RWPE2 (cell line): ENCODE measurements at regions not wholly inside any gene's neighbourhood (a gene's known extent, or its start where the extent isn't known, plus 50 kb on each side); places are given as distances from the start of the nearest gene placed in this dataset.
A peak's percentile ranks its signal among the peaks of the same experiment; 100 is the strongest.

Source experiments
- ATAC-seq: fragments of 200-7000 bp; cut with Tn5 transposase; 3 replicates; pipeline ENCODE4 v1.9.1; 2021; ENCODE audit warnings: low read depth
- DNase-seq: peaks from one replicate; pipeline ENCODE4 v3.0.0-alpha.2; 2020; ENCODE audit warnings: low spot score
- H3K27ac ChIP-seq: fragments of 450-650 bp; 2 replicates; pipeline ENCODE4 v1.5.1; 2017; ENCODE audit warnings: mild to moderate bottlenecking; ENCODE audit not compliant: poor library complexity, severe bottlenecking
- H3K27me3 ChIP-seq: fragments of 250-450 bp; sonication (Bioruptor Pico); 2 replicates; pipeline ENCODE4 v1.5.1; 2021; ENCODE audit warnings: mild to moderate bottlenecking, moderate library complexity; ENCODE audit not compliant: insufficient read depth, poor library complexity, severe bottlenecking
- H3K36me3 ChIP-seq: fragments of 250-450 bp; sonication (Bioruptor Pico); 2 replicates; pipeline ENCODE4 v1.5.1; 2020; ENCODE audit warnings: low read depth, mild to moderate bottlenecking, moderate library complexity
- H3K4me1 ChIP-seq: fragments of 250-450 bp; sonication (Bioruptor Pico); 2 replicates; pipeline ENCODE4 v1.5.1; 2021; ENCODE audit warnings: mild to moderate bottlenecking, moderate library complexity; ENCODE audit not compliant: insufficient read depth, poor library complexity, severe bottlenecking
- H3K4me3 ChIP-seq: fragments of 250-450 bp; sonication (Bioruptor Pico); 2 replicates; pipeline ENCODE4 v1.5.1; 2021; ENCODE audit warnings: mild to moderate bottlenecking, moderate library complexity; ENCODE audit not compliant: severe bottlenecking
- H3K9me3 ChIP-seq: fragments of 250-450 bp; sonication (Bioruptor Pico); 2 replicates; pipeline ENCODE4 v1.5.1; 2021; ENCODE audit warnings: mild to moderate bottlenecking, moderate library complexity; ENCODE audit not compliant: severe bottlenecking
- CTCF ChIP-seq: fragments of 450-650 bp; IDR thresholded peaks from one replicate; pipeline ENCODE4 v1.5.1; 2017; ENCODE audit warnings: mild to moderate bottlenecking, moderate library complexity; ENCODE audit not compliant: poor library complexity, severe bottlenecking

GRCh38 chr3:10757821-10758130, 58.3 kb upstream of the SLC6A11 start:
- peaks cover 3% of the 10 kb centered on the region for H3K4me1 ChIP-seq
- no peaks in the 10 kb centered on the region for H3K9me3 ChIP-seq
- no peak overlapping the region for H3K4me3 ChIP-seq
- DNase-seq (peak; percentile 35), ATAC-seq (no peak)
- no peak for TF ChIP-seq CTCF
- peak overlapping the region; percentile 14 for H3K27ac ChIP-seq
- no peaks in the 10 kb centered on the region for H3K27me3 ChIP-seq
- no peaks in the 10 kb centered on the region for H3K36me3 ChIP-seq

GRCh38 chr3:10758304-10759037, 57.6 kb upstream of the SLC6A11 start:
- H3K9me3 ChIP-seq = no peaks in the 10 kb centered on the region
- peak; percentile 89 for ATAC-seq
- DNase-seq = peak; percentile 44
- H3K27me3 ChIP-seq = no peaks in the 10 kb centered on the region
- H3K27ac ChIP-seq = peak overlapping the region; percentile 14
- TF ChIP-seq CTCF = peak; percentile 74
- H3K36me3 ChIP-seq = no peaks in the 10 kb centered on the region
- peaks cover 3% of the 10 kb centered on the region for H3K4me1 ChIP-seq
- H3K4me3 ChIP-seq = no peak overlapping the region

- no peak for TF ChIP-seq CTCF
- DNase-seq (no peak), ATAC-seq (no peak)
- H3K36me3 ChIP-seq = no peaks in the 10 kb centered on the region
- H3K4me1 ChIP-seq = peaks cover 3% of the 10 kb centered on the region
- no peaks in the 10 kb centered on the region for H3K27me3 ChIP-seq
- H3K4me3 ChIP-seq = no peak overlapping the region
- H3K9me3 ChIP-seq = no peaks in the 10 kb centered on the region
- no peak overlapping the region for H3K27ac ChIP-seq
Observed at GRCh38 chr3:10759495-10759894, 56.5 kb upstream of the SLC6A11 start.

- Histone ChIP-seq H3K4me1 (peaks cover 3% of the 10 kb centered on the region), H3K27ac (no peak overlapping the region), H3K4me3 (no peak overlapping the region), H3K27me3 (no peaks in the 10 kb centered on the region), H3K9me3 (no peaks in the 10 kb centered on the region), H3K36me3 (no peaks in the 10 kb centered on the region)
- ATAC-seq (no peak), DNase-seq (no peak)
- no peak for TF ChIP-seq CTCF
Observed at GRCh38 chr3:10760199-10760598, 55.8 kb upstream of the SLC6A11 start.

- TF ChIP-seq CTCF = no peak
- peak; percentile 20 for DNase-seq
- no peak overlapping the region for H3K27ac ChIP-seq
- H3K27me3 ChIP-seq = no peaks in the 10 kb centered on the region
- H3K36me3 ChIP-seq = no peaks in the 10 kb centered on the region
- H3K4me1 ChIP-seq = peaks cover 3% of the 10 kb centered on the region
- no peaks in the 10 kb centered on the region for H3K9me3 ChIP-seq
- ATAC-seq = no peak
- H3K4me3 ChIP-seq = no peak overlapping the region
Observed at GRCh38 chr3:10761583-10761982, 54.4 kb upstream of the SLC6A11 start.
